ENCODE measurements at regions not wholly inside any gene's neighbourhood (a gene's known extent, or its start where the extent isn't known, plus 50 kb on each side); places are given as distances from the start of the nearest gene placed in this dataset.

DNA sequence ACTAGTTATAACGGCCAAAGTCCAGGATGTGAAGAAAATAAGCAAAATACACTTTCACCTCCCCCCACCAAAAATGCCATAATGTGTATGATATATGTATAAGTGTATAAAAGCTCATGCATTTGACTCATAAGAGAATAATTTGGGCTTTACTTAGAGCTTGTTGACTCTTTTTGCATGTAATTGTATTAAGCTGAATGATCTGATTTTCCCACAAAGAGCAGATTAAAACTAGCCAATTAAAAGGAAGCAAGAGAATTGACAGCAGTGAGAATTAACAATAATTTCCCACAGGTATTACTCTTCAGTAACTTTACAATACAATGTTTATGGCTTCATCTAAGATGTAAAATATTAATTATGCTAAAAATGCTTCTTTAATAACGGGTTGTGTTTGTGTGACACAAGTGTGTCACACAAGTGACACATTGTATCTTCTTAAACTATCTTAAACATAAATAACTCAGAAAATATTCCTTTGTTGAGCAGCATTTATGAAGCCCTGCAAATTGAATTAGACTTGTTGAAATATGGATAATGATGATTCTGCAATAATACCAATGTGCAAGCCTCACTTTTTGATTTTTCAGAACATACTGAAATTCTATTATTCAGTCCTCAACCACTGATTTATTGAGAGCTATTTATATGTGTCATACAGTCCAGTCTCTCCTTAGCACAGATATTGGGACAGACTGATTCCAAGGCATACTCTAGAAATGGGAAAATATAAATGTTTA lies 134.5 kb downstream of the SLIT2 start:
- in situ Hi-C loops (cut with HindIII; ENCODE audit: low sequenced_read_pairs): no loop called here

DNA sequence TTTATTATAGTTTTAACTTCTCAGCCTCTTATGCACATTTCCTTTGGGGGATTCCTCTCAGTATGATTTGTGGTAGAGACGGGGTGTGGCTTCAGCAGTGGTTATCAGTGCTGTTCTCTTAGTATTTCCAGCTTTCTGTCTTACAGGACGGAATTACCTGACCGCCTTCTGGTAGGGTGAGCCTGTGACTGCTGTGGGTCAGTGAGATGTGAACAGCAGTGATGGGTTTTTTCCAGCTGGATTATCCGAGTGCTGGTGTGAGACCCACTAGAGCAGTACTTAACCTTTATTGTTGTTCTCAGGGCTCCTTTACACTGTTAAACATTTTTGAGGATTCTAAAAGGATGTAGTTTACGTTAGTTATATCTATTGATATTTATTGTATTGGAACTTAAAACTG lies 135.2 kb downstream of the SLIT2 start:
- in situ Hi-C loops (cut with HindIII; ENCODE audit: low sequenced_read_pairs): no loop called here
- TF ChIP-seq, protein P1, sequence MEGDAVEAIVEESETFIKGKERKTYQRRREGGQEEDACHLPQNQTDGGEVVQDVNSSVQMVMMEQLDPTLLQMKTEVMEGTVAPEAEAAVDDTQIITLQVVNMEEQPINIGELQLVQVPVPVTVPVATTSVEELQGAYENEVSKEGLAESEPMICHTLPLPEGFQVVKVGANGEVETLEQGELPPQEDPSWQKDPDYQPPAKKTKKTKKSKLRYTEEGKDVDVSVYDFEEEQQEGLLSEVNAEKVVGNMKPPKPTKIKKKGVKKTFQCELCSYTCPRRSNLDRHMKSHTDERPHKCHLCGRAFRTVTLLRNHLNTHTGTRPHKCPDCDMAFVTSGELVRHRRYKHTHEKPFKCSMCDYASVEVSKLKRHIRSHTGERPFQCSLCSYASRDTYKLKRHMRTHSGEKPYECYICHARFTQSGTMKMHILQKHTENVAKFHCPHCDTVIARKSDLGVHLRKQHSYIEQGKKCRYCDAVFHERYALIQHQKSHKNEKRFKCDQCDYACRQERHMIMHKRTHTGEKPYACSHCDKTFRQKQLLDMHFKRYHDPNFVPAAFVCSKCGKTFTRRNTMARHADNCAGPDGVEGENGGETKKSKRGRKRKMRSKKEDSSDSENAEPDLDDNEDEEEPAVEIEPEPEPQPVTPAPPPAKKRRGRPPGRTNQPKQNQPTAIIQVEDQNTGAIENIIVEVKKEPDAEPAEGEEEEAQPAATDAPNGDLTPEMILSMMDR (IDR thresholded peaks at IDR 0.05; ENCODE audit: low read depth, low read length, missing control alignments): no peak
- no peak overlapping the region for H3K4me3 ChIP-seq (ENCODE audit: low read depth, low read length)

More for the DNA sequence above, 134.5 kb downstream of the SLIT2 start:
- TF ChIP-seq, protein P1 (IDR thresholded peaks at IDR 0.05; ENCODE audit: low read depth, low read length, missing control alignments): no peak
- DNase-seq (ENCODE audit: low read depth): no peak
- H3K4me3 ChIP-seq (ENCODE audit: low read depth, low read length): no peak overlapping the region

DNA sequence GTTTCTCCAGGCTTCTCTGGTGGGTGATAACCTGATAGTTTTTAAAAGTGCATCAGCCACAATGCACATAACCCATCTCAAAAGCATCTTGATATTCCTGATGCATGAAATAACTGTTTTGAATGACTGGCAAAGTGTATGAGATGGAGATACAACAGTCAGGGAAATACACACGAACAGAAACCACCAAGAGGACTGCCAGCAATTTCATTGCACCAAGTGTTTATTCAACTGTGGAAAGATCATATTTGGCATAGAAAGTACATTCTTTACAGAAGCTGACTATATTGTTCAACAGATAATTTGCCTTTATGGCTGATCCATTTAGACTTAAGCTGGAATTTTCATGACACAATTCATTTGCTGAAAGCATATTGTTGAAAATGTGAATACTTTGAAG lies 139.5 kb downstream of the SLIT2 start:
- in situ Hi-C loops (cut with HindIII; ENCODE audit: low sequenced_read_pairs): no loop called here
- DNase-seq (ENCODE audit: low read depth): peak; percentile 53
- TF ChIP-seq, protein P1 (IDR thresholded peaks at IDR 0.05; ENCODE audit: low read depth, low read length, missing control alignments): no peak
- H3K4me3 ChIP-seq (ENCODE audit: low read depth, low read length): no peak overlapping the region

More for the DNA sequence above, 135.2 kb downstream of the SLIT2 start:
- no peak for DNase-seq (ENCODE audit: low read depth)

DNA sequence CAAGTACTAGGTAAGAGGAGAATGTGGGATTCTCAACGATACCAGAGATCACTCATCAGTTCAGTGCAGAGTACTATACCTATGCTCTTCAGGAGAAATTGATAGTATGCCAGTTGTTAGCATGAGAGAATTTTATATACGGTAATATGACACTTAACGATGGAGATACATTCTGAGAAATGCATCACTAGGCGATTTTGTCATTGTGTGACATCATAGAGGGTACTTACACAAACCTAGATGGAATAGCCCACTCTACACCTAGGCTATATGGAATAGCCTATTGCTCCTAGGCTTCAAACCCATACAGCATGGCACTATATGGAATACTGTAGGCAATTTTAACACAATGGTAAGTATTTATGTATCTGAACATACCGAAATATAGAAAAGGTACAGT lies 140.2 kb downstream of the SLIT2 start:
- TF ChIP-seq, protein P1 (IDR thresholded peaks at IDR 0.05; ENCODE audit: low read depth, low read length, missing control alignments): no peak
- in situ Hi-C loops (cut with HindIII; ENCODE audit: low sequenced_read_pairs): no loop called here
- no peak for DNase-seq (ENCODE audit: low read depth)
- H3K4me3 ChIP-seq (ENCODE audit: low read depth, low read length): no peak overlapping the region

DNA sequence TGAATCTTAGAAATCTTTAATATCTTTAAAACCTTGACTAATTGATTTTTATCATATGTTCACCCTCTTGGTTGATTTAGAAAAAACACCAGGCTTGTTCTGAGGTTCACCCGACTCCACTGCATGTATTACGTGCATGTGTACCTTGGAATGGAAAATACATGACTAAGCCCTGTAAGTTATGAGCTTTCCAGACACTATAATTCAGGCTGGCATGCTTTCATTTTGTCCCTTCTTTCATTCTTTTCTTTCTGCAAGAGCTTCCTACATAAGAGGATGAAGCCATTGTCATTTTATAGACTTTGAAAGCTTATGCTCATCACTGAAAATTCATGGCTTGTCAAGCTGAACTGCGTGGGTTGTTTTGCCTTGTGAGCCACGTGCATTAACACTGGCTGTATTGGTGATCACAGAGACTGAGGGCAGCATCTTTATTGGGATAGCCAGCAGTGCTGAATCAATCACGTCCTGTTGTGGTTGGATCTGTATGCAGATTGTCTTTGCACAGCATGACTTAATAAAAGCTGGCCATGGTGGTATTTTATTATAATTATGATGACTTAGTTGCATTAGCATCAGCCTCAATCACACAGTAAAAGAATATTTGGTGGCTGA lies 141.9 kb downstream of the SLIT2 start:
- TF ChIP-seq, protein P1 (IDR thresholded peaks at IDR 0.05; ENCODE audit: low read depth, low read length, missing control alignments): no peak
- H3K4me3 ChIP-seq (ENCODE audit: low read depth, low read length): no peak overlapping the region
- DNase-seq (ENCODE audit: low read depth): peak; percentile 26
- in situ Hi-C loops (cut with HindIII; ENCODE audit: low sequenced_read_pairs): no loop called here

DNA sequence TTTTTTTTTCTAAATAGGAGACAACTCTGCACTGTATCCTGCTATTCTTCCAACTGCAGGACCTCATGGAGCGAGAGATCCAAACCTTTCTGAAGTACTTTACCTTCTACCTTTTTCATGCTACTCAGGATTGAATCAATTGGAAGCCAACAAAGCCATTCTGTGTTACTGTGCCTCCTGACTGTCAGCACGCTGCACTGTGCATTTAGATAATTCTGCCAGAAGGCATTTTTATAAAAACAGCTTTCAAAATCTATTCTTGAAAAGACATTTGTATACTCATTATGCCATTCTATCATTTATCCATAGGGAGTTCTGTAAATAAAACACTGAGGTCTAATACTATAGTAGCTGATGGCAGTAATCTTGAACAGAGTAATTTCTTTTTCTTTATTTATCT lies 142.8 kb downstream of the SLIT2 start:
- in situ Hi-C loops (cut with HindIII; ENCODE audit: low sequenced_read_pairs): no loop called here
- no peak for DNase-seq (ENCODE audit: low read depth)
- no peak overlapping the region for H3K4me3 ChIP-seq (ENCODE audit: low read depth, low read length)
- TF ChIP-seq, protein P1 (IDR thresholded peaks at IDR 0.05; ENCODE audit: low read depth, low read length, missing control alignments): no peak

Data from astrocyte of the cerebellum (primary cell).